SK-N-SH (cell line): ENCODE measurements at regions not wholly inside any gene's neighbourhood (a gene's known extent, or its start where the extent isn't known, plus 50 kb on each side); places are given as distances from the start of the nearest gene placed in this dataset.

Experiments
- CTCF ChIP-seq: fragments of 200-600 bp; sonication (generic); IDR thresholded peaks from 2 replicates; pipeline ENCODE4 v1.6.1; 2017; ENCODE audit warnings: antibody characterized with exemption, mild to moderate bottlenecking, moderate library complexity
- EZH2phosphoT487 ChIP-seq: fragments of 200-600 bp; sonication (generic); IDR thresholded peaks from 2 replicates; pipeline ENCODE4 v1.6.1; 2017; ENCODE audit warnings: low read depth, mixed run types, mild to moderate bottlenecking, antibody characterized with exemption, moderate library complexity, borderline replicate concordance
- GATA2 ChIP-seq: sonication (generic); formaldehyde crosslinking; IDR thresholded peaks from 2 replicates; pipeline ENCODE4 v1.5.0; 2020; ENCODE audit warnings: mild to moderate bottlenecking, missing genetic modification reagents
- PBX3 ChIP-seq: IDR thresholded peaks from 2 replicates; pipeline ENCODE4; 2012
- POLR2AphosphoS5 ChIP-seq: IDR thresholded peaks from 2 replicates; pipeline ENCODE4 v1.6.1; 2012; ENCODE audit warnings: low read depth, low read length
- RAD21 ChIP-seq: IDR thresholded peaks from 2 replicates; pipeline ENCODE4 v1.6.1; 2012; ENCODE audit warnings: mild to moderate bottlenecking, low read length
- RFX5 ChIP-seq: IDR thresholded peaks from 2 replicates; pipeline ENCODE4 v1.6.1; 2012; ENCODE audit warnings: mild to moderate bottlenecking, improper control_type of control experiment, low read length
- RXRA ChIP-seq: IDR thresholded peaks from 2 replicates; pipeline ENCODE4 v1.4.0; 2012; ENCODE audit warnings: low read depth, mild to moderate bottlenecking, borderline replicate concordance
- SIN3A ChIP-seq: IDR thresholded peaks from 2 replicates; pipeline ENCODE4 v1.6.1; 2012; ENCODE audit warnings: low read depth, mild to moderate bottlenecking, low read length, moderate library complexity, borderline replicate concordance
- SMC3 ChIP-seq: IDR thresholded peaks from 2 replicates; pipeline ENCODE4 v1.6.1; 2012; ENCODE audit warnings: low read depth, low read length, improper control_type of control experiment
- TAF1 ChIP-seq: IDR thresholded peaks from 2 replicates; pipeline ENCODE4 v1.6.1; 2012; ENCODE audit warnings: low read depth, mild to moderate bottlenecking, low read length, moderate library complexity, borderline replicate concordance
- TCF12 ChIP-seq: IDR thresholded peaks from 2 replicates; pipeline ENCODE4 v1.4.0; 2012
- USF2 ChIP-seq: fragments of 150-350 bp; IDR thresholded peaks from 2 replicates; pipeline ENCODE4 v1.6.1; 2017; ENCODE audit warnings: antibody characterized with exemption, low read length, low read depth, borderline replicate concordance

- TF ChIP-seq CTCF (no peak), RAD21 (no peak), USF2 (no peak), RXRA (no peak), TCF12 (no peak), TAF1 (no peak), GATA2 (CRISPR knock-in tag) (no peak), RFX5 (no peak), EZH2phosphoT487 (no peak), PBX3 (no peak), POLR2AphosphoS5 (no peak), SMC3 (no peak), SIN3A (no peak)
Observed at GRCh38 chr6:164370773-164371172, 938.6 kb downstream of the C6orf118 start.
